HG02798 (cell line): ENCODE measurements at regions not wholly inside any gene's neighbourhood (a gene's known extent, or its start where the extent isn't known, plus 50 kb on each side); places are given as distances from the start of the nearest gene placed in this dataset.
"Not testable (repeated sequence)": the region's sequence is repeated elsewhere in the genome, so short reads cannot be mapped to it uniquely, and the experiment has no call there.

Source experiments
- ATAC-seq: cut with Tn5 transposase; IDR thresholded peaks from one replicate; pipeline ENCODE4 v1.9.1; 2021; ENCODE audit warnings: mild to moderate bottlenecking; ENCODE audit not compliant: unreplicated experiment, poor library complexity

DNA sequence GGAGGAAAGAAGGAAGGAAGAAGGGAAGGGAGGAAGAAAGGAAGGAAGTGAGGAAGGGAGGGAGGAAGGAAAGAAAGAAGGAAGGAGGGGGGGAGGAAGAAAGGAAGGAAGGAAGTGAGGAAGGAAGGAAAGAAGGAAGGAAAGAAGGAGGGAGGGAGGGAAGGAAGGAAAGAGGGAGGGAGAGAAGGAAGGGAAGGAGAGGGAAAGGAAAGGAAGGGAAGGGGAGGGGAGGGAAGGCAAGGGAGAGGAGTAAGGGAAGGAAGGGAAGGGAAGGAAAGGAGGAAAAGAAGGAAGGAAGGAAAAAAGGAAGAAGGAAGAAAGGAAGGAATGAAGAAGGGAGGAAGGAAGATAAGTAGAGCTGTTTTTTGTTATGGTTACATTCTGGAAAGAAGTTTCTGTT lies 141.2 kb downstream of the LRRC3B start:
- no peak for ATAC-seq

DNA sequence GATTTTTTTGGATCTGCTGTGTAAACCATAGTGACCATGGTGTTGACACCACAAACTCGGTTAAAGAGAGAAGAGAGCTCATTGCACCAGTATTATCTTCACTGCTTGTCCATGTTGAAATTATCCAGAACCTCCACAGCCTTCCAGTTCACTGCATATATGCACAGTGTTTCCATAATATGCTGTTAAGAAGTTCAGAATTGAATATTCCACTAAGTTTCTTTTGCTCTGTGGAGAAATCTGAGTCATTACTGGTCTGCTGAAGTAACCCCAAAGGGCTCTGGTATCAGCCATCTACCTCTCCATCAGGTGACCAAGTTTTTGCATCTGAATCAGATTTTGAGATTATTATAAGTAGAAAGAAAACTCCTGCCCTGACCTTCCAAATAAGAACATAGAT lies 143.5 kb downstream of the LRRC3B start:
- ATAC-seq = no peak

DNA sequence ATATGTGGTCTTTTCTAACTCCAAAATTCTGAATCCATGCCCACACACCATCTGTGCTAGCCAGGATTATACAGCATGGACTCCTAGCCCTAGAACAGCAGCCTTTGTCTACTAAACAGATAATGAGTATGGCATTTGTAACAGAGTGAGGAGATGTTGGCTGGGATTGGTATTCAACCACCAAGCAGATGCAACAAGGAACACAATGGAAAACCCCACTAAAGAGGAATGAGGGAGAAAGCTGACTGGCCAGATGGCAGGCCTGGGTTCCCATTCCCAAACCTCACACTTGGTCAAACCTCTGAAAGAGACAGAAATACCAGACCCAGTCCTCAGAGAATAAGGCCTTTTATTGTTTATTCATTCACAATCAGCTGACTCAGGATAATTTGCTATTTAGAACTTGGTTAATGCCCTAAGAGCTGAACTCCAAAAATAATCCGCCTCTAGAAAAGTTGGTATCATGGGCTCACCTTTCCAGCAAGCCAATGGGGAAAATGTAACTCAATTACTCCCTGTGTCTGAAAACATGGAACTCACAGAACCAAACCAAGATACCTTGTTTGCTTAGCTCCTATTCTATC lies 145.6 kb downstream of the LRRC3B start:
- no peak for ATAC-seq

DNA sequence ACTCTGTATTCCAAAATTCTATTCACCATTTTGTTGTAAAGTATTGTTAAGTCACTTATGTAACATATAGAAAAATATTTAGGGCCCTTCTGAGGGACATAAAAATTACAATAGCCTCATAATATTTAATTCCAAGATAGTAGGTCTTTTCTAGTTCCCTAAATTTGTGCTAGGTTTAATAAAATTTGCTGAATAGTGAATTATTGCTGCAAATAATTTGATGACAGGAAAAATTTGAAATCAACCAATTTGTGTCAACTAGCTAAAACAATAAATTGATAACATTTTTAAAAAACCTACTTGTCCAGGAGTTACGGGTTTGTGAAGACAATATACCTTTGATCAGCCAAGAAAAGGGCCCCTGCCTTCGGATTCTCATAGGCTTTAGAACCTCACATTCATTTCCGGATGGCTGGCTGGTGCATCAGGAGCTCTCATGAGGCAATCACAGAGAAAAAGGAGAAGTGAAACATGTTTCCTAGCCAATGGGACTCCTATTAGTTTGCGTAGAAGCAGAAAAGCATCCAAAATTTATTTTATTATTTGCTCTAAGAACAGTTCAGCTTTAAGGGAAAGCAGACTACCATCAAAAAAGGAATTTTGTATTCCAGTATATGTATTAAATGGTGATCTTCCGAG lies 177.2 kb downstream of the LRRC3B start:
- ATAC-seq = no peak

DNA sequence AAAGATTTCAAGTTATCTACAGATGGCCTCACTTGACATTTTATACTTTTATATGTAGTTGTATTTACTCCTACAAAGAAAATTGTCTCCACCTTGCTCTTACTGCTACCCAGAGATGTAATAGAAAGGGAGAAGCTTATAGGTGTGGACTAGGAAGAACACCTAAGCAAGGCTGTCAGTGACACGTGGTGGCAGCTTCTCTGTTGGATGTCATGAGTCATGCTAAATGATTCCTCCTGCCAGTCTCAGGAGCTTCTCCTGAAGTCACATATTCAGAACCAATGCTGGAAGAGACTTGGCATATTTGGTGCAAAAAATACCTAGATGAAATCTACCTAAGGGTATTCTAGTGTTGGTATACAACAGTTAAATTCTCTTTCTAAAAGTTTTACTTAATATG lies 184.7 kb downstream of the LRRC3B start:
- no peak for ATAC-seq

DNA sequence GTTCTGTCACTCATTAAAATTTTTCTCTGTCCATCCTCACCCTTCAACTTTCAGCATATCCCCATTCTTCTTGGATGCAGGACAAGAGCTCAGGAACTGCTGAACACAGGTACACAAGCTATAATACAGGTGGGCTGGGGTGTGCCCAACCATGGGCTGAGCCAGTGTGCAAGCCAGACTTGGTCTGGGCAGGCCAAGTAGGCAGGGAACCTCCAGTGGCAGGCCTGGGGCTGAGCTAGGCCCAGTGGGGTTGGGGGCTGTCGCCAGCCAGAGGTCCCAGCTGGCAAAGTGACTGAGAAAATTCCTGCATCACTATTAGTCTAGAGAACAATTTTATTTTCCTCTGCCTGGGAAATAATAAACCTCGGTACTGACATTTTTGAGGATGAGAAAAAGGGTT lies 202.9 kb downstream of the LRRC3B start:
- ATAC-seq = no peak

DNA sequence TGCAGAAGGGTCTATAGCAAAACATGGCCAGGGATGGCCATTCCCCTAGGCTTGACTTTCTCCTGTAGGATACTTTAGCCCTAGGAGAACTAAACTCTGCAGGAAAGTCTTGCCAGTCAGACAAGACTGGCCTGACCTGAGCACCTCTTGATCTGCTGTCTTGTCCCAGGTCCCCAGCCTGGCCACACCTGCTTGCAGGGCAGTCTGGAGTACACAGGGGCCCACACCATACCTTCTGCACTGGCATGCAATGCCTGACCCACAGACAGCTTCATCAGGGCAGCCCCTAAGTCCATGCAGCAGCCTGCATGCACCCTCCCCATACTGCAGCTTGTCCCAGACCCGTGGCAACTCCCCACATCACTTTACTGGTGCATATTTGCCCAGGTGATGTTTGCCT lies 204.6 kb downstream of the LRRC3B start:
- ATAC-seq = no peak

DNA sequence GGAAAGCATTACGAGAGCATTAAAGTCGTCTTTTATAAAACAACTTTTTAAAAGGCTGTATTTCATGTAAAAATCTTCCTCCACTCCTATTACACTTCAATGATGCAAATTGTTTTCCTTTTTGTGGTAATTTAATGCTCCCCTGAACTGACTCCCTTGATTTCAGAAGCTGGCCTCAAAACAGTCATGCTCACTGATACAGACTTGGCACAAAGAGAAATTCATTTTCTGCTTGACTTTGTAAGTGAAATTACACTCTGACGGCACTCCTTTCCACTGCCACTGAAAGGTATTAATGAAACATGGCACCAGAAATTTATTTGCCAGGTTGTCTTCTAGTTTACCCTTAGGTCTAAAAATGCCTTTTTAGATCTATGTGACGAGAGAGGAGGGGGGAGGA lies 215.5 kb downstream of the LRRC3B start:
- ATAC-seq = no peak

DNA sequence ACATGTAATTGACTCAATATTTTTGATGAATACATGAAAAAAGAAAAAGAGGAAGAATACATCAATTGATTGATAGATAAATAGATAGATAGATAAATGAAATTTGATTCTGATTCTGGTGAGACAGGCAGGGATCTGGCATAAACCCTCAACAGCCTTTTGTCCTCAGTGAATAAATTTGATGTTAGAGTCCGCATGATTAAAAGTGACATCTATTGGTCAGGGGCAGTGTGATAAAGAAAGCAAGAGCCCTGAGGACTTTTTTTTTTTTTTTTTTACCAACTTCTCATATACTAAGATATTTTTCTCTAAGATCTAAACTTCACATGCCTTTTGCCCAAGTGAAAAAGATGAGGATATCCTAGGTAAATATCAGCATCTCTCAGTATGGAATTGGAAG lies 216.4 kb downstream of the LRRC3B start:
- no peak for ATAC-seq

DNA sequence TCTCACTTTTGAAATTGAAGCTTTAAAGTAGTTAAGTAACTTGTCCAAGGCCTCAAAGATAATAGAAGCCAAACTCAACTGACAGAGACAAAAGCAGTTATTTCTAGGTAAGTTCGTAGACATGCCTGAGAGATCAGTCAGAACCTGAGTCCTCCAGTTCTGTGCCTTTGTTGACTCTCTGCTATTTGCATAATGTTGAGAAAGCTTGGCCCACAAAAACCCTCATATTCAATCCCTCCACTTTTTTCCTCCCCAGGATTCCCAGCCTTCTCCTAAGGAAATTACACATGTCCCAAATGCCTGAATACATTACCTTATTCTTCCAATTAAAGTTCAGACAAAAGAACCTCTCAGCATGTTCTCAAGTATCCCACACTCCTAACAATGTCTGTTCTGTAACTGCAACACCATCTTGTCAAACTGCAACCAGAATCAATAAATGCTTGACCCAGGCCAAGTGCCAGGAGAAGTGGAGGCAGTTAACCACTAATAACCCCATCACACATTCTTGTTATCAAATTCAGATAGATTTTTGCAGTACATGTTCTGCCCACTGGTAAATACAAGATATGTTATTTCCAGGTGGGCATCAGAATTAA lies 217.8 kb downstream of the LRRC3B start:
- ATAC-seq = no peak

DNA sequence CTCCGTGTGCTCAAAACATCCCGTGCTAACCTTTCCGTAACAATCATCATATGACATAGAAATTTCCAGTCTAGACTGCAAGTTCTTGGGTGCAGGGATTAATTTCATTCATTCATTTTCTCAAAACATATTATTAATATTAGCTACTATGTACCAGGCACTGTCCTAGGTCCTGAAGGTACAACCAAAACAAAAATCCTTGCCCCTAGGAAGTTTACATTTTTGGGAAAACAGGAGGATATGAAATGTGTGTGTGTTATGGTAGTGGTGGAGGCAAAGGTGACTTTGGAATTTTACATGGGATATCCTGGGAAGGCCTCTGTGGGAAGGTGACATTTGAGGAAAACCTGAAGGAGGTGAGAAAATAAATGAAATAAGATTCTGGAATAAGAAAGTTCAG lies 222.6 kb downstream of the LRRC3B start:
- ATAC-seq = no peak

DNA sequence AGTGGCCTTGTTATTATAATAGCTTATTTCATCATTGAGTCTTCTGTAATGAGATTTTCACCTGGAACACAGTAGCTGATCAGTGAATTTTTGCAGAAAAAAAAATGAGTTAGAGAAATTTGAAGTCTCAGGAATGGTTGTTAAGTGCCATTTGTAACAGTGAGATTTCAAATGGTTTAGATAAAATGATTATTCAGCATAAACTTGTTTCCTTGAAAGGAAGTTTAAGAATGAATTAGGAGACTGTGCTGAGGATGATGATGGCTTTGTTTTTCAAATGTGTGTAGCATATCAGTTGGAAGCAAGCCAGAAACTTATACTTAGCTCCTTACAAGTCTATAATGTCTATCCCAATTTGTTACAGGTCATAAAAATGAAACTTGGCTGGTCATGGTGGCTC lies 225.1 kb downstream of the LRRC3B start:
- no peak for ATAC-seq

DNA sequence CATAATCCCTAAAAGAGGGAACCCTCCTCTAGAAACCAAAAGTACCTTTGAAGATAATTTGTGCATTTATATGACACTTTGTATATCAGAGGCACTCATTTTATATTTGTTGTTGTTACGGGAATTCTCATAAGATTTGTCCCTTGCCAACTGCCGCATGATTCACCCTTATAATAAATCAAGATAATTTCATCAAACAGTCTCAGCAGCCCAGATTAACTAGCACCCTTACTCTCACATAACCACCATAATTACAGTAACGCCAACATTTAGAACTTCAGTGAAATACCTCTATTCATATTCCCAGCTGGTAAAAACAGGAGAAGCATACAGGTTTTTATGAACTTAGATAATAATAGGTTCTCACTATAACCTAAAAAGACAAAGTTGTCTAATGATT lies 271.9 kb downstream of the LRRC3B start:
- ATAC-seq = no peak

DNA sequence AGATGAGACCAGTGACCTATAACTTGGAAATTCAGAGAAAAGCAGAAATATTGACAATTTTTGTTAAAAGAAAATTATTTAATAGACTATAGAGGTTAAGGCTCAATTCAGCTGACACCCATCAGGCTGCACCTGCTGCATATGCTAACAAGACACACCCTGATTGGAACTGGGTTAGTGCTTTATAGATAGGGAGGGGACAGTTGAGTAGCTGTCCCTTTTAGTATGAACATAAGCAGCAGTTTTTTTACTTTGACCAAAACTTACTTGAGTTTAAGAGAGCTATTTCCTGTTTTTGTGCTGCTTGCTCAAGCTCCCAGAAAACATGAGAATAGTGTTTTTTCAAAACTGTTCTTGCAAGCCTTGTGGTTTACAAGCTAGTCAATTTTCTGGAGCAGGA lies 292.6 kb downstream of the LRRC3B start:
- no peak for ATAC-seq

DNA sequence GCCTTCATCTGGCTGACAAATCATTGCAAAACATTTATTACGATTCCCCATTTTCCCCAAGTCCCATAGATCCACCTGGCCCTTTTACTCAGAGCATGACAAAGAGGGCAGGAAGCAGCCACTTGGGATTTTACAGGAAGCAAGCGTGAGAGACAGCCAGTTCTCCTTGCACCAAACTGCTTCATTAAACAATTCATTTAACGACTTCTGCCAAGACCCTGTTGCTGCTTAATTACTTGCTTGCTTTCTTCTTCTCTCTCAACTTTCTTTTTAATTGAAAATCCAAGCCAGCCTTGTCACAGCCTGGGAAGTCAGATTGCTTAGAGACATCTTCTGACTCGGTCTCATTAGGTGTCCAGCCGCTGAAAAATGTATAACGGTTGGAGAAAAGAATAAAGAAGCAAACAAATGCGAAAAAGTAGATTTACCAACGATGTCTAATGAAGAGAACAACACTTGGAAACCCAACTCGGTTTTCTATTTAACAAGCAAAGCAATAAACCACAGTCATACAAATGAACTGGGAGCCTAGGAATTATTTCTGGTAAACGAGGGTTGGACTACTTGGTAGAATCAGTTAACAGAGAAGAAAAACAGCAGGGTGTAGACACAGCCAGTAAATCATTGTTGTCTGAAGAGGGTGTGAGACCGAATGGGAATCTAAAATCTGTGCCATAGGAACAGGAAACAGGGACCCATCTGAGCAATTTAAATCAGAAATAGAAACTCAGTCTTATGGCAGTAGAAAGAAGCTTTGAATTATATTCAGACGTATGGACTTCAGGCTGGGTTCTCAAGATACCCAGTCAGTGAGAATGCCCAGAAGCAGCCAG lies 298.3 kb downstream of the LRRC3B start:
- ATAC-seq = no peak

DNA sequence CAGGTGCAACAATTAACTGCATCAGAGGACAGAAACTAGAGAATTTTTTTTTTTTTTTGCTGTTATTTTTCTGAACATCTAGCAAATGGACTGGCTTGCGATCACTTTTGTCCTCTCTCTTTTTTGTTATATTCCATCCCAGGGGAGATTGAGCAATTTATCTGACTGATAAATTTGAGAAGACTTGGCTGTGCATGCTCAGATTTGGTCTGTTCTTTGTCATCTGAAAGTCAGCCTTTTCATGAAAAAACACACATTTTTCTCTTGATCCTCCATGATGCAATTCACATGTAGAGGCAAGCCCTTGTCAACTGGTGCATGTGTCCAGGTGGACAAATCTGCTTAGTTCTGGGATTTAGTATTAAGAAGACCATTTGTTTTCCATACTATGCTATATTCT lies 309.3 kb downstream of the LRRC3B start:
- ATAC-seq = no peak

DNA sequence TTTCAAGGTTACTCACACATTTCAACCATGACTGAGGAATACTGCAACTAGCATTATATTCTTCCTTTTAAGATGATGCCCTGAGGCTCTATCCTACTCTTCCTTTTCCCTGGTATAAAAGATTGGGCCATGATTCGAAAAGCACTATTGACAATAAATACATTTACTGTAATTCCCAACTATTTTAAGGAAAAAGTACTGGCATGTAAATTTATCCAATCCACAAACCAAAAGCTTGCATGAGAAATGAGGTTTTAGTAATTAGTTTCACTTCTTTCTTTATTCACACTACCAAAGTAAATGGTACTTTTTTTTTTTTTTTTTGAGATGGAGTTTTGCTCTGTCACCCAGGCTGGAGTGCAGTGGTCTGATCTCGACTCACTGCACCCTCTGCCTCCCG lies 310.2 kb downstream of the LRRC3B start:
- no peak for ATAC-seq

DNA sequence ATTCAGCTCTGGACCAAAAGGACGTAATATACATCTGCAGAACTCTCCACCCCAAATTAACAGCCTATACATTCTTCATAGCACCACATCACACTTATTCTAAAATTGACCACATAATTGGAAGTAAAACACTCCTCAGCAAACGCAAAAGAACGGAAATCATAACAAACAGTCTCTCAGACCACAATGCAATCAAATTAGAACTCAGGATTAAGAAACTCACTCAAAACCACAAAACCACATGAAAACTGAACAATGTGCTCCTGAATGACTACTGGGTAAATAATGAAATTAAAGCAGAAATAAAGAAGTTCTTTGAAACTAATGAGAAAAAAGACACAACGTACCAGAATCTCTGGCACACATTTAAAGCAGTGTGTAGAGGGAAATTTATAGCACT lies 322.9 kb downstream of the LRRC3B start:
- ATAC-seq = not testable (repeated sequence)

DNA sequence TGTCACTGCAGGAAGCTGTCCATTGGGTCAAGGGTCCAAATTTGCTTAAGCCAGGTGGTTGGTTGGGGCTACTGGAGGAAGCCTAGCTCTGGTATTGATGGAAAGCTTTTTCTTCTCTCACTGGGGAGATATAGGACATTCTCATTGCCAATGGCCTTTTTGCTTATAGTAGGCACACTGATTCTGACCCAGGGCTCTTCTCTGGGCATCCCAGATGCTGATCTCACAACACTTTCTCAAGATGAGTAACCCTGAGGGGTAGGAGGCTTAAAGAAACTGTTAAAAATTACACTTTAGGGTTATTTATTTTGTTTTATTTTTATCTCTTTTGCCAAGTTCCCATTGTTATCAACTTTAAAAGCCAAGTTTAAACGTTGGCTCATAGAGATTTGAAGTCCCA lies 337.8 kb downstream of the LRRC3B start:
- no peak for ATAC-seq

DNA sequence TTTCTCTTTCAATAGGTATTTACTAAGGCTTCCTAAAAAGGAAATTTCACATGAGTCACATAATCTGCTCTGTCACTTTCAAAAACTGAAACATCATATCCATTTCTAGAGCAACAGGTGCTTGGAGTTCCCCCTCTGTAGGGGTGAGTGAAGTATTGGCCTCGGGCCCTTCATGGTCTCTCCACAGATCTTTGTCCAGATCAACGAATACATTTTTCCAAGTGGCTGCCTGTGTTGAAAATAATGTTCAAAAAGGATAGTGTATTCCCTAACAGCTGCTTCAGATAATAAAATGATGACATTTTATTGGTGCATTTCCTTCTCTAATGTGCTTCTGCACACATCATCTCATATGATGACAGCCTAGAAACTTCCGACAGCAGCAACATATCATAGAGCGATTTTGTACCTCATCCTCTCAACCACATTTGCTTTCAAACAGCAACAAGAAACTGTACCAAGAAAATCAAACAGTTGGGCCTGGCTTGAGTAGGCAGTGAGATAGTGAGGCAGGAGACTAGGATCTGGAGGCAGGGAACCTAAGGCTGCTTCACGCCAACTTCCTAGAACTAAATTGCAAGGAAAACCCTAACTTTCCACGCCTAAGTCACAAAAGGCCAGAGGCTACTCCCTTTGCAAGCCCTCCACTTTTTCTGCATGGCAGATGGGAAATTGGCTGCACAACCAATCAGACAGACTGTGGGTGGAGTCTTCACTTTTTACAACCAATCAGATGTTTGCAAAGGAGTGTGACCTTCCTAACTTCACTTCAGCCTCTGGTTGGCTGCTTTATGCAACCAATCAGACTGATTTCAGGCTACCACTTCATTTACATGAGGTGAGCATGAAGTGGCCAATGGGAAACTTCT lies 340.2 kb downstream of the LRRC3B start:
- ATAC-seq = peak; percentile 93
